Transverse colon (tissue), 4 donors: ENCODE measurements at regions not wholly inside any gene's neighbourhood (a gene's known extent, or its start where the extent isn't known, plus 50 kb on each side); places are given as distances from the start of the nearest gene placed in this dataset.

Experiments used
- DNase-seq: peaks from one replicate; pipeline ENCODE4 v3.0.0-alpha.2; 2019
- H3K27ac ChIP-seq, 4 donors: fragments of 200-600 bp; sonication (generic); 2 replicates each; pipeline ENCODE4 v1.5.1; 2016 to 2018; ENCODE audit warnings: inconsistent platforms in 4 of 4
- H3K27me3 ChIP-seq: fragments of 200-600 bp; sonication (generic); 2 replicates; pipeline ENCODE4 v1.5.1; 2017; ENCODE audit warnings: inconsistent platforms
- H3K36me3 ChIP-seq, 4 donors: fragments of 200-600 bp; sonication (generic); 2 replicates each; pipeline ENCODE4 v1.5.1; 2017 to 2019; ENCODE audit warnings: inconsistent platforms in 4 of 4
- H3K4me1 ChIP-seq, 4 donors: fragments of 200-600 bp; sonication (generic); 2 replicates each; pipeline ENCODE4 v1.5.1; 2017 to 2020; ENCODE audit warnings: inconsistent platforms in 4 of 4
- H3K4me3 ChIP-seq, 4 donors: fragments of 200-600 bp; sonication (generic); 1 replicate in 1 of 4; 2 replicates in 3 of 4; pipeline versions ENCODE4 v1.5.1 to v1.6.1; 2017 to 2019; ENCODE audit warnings: inconsistent platforms in 4 of 4
- H3K9me3 ChIP-seq, 2 donors: fragments of 200-600 bp; sonication (generic); 2 replicates each; pipeline ENCODE4 v1.5.1; 2017 to 2019; ENCODE audit warnings: inconsistent platforms in 2 of 2
- EP300 ChIP-seq: sonication (generic); formaldehyde crosslinking; IDR thresholded peaks from one replicate; pipeline ENCODE4 v1.6.1; 2017; ENCODE audit warnings: antibody characterized with exemption, low read depth
- POLR2A ChIP-seq: fragments of 450-650 bp; IDR thresholded peaks from one replicate; pipeline ENCODE4 v1.6.1; 2016; ENCODE audit warnings: antibody characterized with exemption, mild to moderate bottlenecking, moderate library complexity
- POLR2AphosphoS5 ChIP-seq, 3 donors: sonication (generic); formaldehyde crosslinking; IDR thresholded peaks; one replicate each; pipeline ENCODE4 v1.6.1; 2016; ENCODE audit warnings: antibody characterized with exemption in 3 of 3
- WGBS, 2 donors: methylation state at CpG; one replicate each; pipeline ENCODE4 v1.1.5; 2018; ENCODE audit warnings: low coverage in 1 of 2; 5-methylcytosine and 5-hydroxymethylcytosine counted together
- in situ Hi-C, 4 donors: fragments of 200-750 bp; cut with MboI; loops; one replicate each; pipeline versions ENCODE4 v1.15.0 to v1.15.1; 2017; ENCODE audit warnings: low sequenced_read_pairs in 3 of 4, low pct_ligation_motif_present in 1 of 4, low pct_unique_long_range_greater_than_20kb in 1 of 4
- intact Hi-C: fragments of 100-400 bp; cut with DNase I; formaldehyde crosslinking; loops from one replicate; pipeline ENCODE4 v1.15.1; 2023; ENCODE audit warnings: low total_unique reads
- TF ChIP-seq, protein P1 (sequence below), 5 experiments: fragments of 200-600 bp in 3 of 5; fragments of 450-650 bp in 2 of 5; sonication (generic) in 3 of 5; IDR thresholded peaks; 1 replicate in 2 of 5; 2 replicates in 3 of 5; pipeline ENCODE4 v1.5.1; 2016 to 2017; ENCODE audit warnings: antibody characterized with exemption in 5 of 5, inconsistent platforms in 3 of 5, mild to moderate bottlenecking in 2 of 5, moderate library complexity in 1 of 5

DNA sequence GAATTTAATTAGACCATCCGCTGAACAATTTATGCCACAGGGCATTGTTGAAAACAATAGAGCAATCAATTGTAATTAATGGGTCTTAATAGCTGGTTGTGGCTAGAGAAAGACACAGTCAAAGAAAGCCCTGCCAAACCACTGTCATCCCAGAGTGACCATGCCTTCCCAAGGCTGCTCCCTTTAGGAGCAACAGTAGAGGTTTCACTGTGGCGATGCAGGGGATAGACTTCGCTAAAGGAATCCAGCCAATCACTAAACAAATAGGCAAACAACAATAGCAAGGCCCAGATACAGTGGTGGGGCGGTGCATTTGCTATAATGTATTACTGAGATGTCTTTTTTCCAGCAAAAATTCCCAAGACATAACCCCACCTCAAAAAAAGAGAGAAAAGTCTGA lies 87.8 kb upstream of the SLC27A6 start:
- Histone ChIP-seq H3K4me3 (no peak overlapping the region), H3K36me3 (no peaks in the 10 kb centered on the region), H3K9me3 (no peaks in the 10 kb centered on the region), H3K27me3 (no peaks in the 10 kb centered on the region), H3K4me1 (no peaks in the 10 kb centered on the region), H3K27ac (no peak overlapping the region)
- 74 to 85% methylated on average over 2 to 4 of the region's 4 CpGs for WGBS, 2 donors
- in situ Hi-C loops (no loop called here), intact Hi-C loops (no loop called here)
- DNase-seq: no peak
- TF ChIP-seq, protein P1, sequence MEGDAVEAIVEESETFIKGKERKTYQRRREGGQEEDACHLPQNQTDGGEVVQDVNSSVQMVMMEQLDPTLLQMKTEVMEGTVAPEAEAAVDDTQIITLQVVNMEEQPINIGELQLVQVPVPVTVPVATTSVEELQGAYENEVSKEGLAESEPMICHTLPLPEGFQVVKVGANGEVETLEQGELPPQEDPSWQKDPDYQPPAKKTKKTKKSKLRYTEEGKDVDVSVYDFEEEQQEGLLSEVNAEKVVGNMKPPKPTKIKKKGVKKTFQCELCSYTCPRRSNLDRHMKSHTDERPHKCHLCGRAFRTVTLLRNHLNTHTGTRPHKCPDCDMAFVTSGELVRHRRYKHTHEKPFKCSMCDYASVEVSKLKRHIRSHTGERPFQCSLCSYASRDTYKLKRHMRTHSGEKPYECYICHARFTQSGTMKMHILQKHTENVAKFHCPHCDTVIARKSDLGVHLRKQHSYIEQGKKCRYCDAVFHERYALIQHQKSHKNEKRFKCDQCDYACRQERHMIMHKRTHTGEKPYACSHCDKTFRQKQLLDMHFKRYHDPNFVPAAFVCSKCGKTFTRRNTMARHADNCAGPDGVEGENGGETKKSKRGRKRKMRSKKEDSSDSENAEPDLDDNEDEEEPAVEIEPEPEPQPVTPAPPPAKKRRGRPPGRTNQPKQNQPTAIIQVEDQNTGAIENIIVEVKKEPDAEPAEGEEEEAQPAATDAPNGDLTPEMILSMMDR (IDR thresholded peaks at IDR 0.05): no peak
- no peak for TF ChIP-seq POLR2AphosphoS5 (IDR thresholded peaks at IDR 0.05)
- no peak for TF ChIP-seq EP300
- no peak for TF ChIP-seq POLR2A

GRCh38 chr5:128881502-128882018 lies 83.7 kb upstream of the SLC27A6 start:
- no peaks in the 10 kb centered on the region for H3K27me3 ChIP-seq
- H3K9me3 ChIP-seq: no peaks in the 10 kb centered on the region
- H3K36me3 ChIP-seq: no peaks in the 10 kb centered on the region
- intact Hi-C loops (no loop called here), in situ Hi-C loops (no loop called here)
- DNase-seq: no peak
- H3K4me3 ChIP-seq: no peak overlapping the region
- no peaks in the 10 kb centered on the region for H3K4me1 ChIP-seq
- 14 to 16% methylated on average over 4 of the region's 4 CpGs for WGBS, 2 donors
- TF ChIP-seq EP300 (no peak), POLR2AphosphoS5 (IDR thresholded peaks at IDR 0.05) (no peak)
- TF ChIP-seq, protein P1 (IDR thresholded peaks at IDR 0.05): no peak
- no peak overlapping the region for H3K27ac ChIP-seq

DNA sequence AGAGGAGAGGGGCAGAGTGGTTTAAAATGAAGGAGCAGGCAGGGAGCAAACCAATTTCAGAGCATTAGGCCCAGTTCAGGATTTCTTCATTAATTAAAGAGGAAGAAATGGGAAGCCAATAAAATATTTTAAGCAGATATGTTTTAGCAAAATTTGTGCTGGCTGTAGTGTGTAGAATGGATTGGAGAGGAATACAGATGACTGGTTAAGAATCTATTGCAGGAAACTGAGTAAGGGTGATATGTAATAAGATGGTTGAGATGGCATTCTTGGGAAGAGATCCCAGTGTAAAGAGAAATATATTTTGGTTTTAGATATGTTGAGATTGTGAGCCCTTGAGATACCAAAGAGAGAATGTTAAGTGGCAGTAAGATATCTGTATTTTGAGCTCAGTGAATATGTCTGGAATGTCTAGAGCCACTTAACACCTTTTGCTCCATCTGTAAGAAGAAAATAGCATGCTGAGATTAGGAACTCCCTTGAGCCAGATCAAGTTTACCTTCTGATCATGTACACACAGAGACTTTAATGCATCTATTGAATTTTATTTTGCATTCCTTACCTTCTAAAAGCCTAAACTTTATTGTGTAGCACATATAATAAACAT lies 79.5 kb upstream of the SLC27A6 start:
- Histone ChIP-seq H3K4me1 (no peaks in the 10 kb centered on the region), H3K4me3 (no peak overlapping the region), H3K27me3 (no peaks in the 10 kb centered on the region), H3K27ac (no peak overlapping the region), H3K9me3 (no peaks in the 10 kb centered on the region), H3K36me3 (no peaks in the 10 kb centered on the region)
- intact Hi-C loops: no loop called here
- DNase-seq: no peak
- in situ Hi-C loops: no loop called here
- no peak for TF ChIP-seq POLR2A
- TF ChIP-seq, protein P1 (IDR thresholded peaks at IDR 0.05): no peak
- TF ChIP-seq EP300: no peak
- TF ChIP-seq POLR2AphosphoS5 (IDR thresholded peaks at IDR 0.05): no peak

DNA sequence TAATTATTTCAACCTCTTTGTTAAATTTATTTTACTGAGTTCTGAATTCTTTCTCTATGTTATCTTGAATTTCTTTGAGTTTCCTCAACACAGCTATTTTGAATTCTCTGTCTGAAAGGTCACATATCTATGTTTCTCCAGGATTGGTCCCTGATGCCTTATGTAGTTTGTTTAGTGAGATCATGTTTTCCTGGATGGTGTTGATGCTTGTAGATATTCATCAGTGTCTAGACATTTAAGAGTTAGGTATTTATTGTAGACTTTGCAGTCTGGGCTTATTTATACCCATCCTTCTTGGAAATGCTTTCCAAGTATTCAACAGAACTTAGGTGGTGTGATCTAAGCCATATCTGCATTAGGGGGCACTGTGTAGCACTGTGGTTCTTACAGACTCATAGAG lies 70.2 kb upstream of the SLC27A6 start:
- DNase-seq: no peak
- intact Hi-C loops (no loop called here), in situ Hi-C loops (no loop called here)
- H3K9me3 ChIP-seq: no peaks in the 10 kb centered on the region
- no peaks in the 10 kb centered on the region for H3K27me3 ChIP-seq
- H3K4me3 ChIP-seq: no peak overlapping the region
- no peaks in the 10 kb centered on the region for H3K4me1 ChIP-seq
- no peaks in the 10 kb centered on the region for H3K36me3 ChIP-seq
- H3K27ac ChIP-seq: no peak overlapping the region
- TF ChIP-seq, protein P1 (IDR thresholded peaks at IDR 0.05): no peak
- TF ChIP-seq EP300 (no peak), POLR2AphosphoS5 (IDR thresholded peaks at IDR 0.05) (no peak)
